GM12875 (cell line): ENCODE measurements at regions not wholly inside any gene's neighbourhood (a gene's known extent, or its start where the extent isn't known, plus 50 kb on each side); places are given as distances from the start of the nearest gene placed in this dataset.

Experiments
- H3K4me3 ChIP-seq: one replicate; pipeline ENCODE4 v1.5.1; 2011; ENCODE audit warnings: low read depth, low read length, control low read depth
- TF ChIP-seq, protein P1 (sequence below): IDR thresholded peaks from 2 replicates; pipeline ENCODE4 v1.5.1; 2011; ENCODE audit warnings: low read depth, mild to moderate bottlenecking, control low read depth, inconsistent platforms, low read length, moderate library complexity, borderline replicate concordance; ENCODE audit not compliant: insufficient read depth

DNA sequence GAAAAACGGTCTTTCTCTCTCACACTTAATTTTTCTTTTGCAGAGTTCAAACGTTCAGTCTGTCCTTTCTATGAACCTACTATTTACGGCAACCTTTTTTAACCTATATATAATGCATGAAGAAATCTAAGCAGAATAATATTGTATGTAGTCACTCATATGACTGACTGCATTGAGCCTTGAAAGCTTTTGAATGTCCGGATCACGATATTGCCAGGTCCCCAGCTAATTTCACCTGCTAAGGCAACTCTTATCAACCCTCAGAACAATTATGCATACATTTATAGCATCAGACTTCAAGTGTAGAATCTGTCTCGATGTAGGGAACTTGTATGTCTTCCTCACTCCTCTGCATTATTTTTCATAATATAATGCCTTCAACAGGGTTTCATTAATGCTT lies 1083.8 kb upstream of the KLHL29 start:
- H3K4me3 ChIP-seq, result no peak overlapping the region
- TF ChIP-seq, protein P1, sequence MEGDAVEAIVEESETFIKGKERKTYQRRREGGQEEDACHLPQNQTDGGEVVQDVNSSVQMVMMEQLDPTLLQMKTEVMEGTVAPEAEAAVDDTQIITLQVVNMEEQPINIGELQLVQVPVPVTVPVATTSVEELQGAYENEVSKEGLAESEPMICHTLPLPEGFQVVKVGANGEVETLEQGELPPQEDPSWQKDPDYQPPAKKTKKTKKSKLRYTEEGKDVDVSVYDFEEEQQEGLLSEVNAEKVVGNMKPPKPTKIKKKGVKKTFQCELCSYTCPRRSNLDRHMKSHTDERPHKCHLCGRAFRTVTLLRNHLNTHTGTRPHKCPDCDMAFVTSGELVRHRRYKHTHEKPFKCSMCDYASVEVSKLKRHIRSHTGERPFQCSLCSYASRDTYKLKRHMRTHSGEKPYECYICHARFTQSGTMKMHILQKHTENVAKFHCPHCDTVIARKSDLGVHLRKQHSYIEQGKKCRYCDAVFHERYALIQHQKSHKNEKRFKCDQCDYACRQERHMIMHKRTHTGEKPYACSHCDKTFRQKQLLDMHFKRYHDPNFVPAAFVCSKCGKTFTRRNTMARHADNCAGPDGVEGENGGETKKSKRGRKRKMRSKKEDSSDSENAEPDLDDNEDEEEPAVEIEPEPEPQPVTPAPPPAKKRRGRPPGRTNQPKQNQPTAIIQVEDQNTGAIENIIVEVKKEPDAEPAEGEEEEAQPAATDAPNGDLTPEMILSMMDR, result no peak

DNA sequence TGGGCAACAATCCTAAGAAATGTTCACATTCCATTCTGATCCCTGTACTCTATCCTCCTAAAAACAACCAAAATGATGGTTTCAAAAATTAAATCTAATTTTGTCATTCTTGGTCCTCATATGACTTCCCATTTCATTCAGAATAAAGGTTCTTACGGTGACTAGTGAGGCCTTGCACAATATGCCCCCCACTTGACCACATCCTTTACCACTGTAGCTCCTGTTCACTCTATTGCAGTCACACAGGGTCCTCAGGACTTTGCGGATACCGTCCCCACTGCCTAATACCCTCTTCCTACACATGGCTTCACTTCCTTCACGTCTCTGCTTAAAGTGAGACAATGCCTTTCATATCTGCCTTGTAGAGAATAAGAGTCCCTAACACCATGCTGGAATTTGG lies 1058.7 kb upstream of the KLHL29 start:
- TF ChIP-seq, protein P1, result no peak
- no peak overlapping the region for H3K4me3 ChIP-seq

DNA sequence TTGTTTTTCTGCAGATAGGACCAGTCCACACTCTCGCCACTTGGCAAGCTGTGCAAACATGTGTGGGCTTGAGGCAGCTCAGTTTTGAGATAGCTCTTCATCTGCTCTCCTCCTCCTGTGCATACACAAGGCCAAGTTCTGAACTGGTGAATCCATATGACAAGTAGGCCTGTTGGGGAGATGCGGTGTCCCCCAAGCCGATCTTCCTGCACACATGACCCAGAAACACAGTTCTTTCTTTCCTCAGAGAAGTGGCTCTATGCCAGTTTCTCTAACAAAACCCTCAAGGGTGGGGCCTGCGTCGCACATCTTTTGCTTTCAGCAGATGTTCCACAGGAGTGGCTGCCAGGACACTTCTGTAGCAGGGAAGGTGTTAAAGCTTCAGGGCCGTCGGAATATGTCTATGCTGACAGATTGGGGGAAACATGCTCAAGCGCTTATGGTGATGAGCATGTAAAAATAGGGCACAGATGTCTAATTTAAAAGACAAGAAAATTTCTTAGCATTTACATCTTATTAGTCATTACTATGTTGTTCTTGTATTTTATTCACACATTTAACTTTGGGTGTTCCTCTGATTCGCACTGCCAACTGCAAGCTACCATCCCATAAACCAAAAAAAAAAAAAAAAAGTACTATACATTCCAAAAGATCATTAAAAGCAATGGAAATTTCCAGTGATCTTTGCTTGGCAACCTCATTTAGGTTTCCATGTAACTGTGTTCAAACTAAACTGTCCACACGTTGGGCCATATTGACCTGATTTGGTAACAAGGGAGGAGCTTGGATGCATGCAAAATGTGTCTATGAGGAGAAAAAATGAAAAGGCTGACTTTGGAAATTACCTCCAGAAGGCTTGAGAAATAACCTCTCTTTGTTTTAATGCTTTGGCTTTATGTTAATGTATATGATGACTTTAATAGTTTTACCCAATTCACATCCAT lies 1055.5 kb upstream of the KLHL29 start:
- H3K4me3 ChIP-seq, result no peak overlapping the region
- TF ChIP-seq, protein P1, result no peak

DNA sequence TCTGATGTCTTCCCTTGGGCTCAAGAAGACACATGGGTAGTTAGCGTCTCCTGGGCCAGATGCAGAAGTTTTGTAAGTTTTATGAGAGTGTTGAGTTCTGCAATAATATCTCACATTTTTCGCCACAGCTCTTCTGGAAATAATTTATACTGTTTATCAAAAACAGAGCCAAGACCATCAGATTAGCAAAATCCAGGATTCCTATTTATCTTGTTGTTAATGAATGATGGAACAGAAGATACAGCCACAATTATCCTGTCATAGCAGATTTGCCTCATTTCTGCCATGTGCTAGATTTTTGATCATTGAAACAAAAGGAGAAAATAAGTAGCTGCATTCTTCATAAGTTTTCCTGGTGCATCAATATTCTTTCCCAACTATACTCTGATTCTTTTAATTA lies 1048.6 kb upstream of the KLHL29 start:
- TF ChIP-seq, protein P1, result no peak
- no peak overlapping the region for H3K4me3 ChIP-seq

DNA sequence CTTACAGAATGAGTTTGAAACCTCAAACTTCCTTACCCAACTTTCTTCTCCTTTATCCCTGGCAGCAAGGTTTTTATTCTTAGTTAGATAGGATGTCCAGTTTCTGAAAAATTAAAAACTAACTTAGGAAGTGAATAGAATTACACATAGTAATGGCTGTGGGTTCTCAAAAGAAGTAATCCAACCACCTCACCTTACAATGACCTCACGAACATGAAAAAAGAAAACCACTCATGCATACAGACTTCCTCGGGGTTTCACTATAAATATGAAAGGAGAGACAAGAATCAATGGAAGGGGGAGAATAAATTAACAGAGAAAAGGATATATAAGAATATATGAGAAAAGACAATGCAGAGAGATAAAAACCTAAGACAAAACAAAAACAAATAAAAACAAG lies 1044.3 kb upstream of the KLHL29 start:
- no peak overlapping the region for H3K4me3 ChIP-seq
- TF ChIP-seq, protein P1, result no peak

DNA sequence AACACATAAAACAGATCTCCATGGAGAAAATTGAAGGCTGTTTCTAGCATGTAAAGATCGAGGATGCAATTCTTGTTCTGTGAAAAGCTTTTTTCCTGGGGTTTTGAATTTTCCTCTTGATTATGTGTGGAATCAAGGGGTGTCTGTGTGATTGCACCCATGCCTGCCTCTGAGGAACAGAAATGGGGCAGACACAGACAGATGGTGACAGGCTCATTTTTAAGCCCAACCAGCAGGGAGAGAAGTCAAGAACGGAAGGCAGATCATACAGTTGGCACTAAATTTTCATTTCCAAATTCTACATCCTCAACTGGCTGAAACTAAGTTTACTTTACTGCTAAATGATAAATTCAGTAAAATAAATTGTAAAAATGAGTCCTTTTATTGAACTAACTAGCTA lies 1037.7 kb upstream of the KLHL29 start:
- TF ChIP-seq, protein P1, result no peak
- H3K4me3 ChIP-seq, result no peak overlapping the region

DNA sequence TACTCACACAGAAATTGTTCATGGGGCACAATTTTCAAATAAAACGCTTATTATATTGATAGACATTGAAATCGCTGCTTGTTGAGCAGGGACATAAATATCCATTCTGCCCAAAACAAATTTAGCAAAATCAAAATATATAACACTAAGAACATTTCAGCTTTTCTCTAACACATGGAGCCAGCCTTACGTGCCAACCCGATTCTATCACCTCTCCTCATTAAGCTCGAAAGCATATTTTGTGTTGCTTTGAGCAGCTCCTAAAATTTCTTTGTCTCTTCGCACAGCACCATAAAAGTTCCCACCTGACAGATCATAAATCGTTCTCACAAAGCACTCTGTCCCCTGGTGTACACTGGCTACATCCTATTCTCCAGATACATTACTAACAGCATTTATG lies 1034.4 kb upstream of the KLHL29 start:
- TF ChIP-seq, protein P1, result no peak

More for the DNA sequence above, 1034.4 kb upstream of the KLHL29 start:
- no peak overlapping the region for H3K4me3 ChIP-seq
